ENCODE measurements at regions not wholly inside any gene's neighbourhood (a gene's known extent, or its start where the extent isn't known, plus 50 kb on each side); places are given as distances from the start of the nearest gene placed in this dataset.

DNA sequence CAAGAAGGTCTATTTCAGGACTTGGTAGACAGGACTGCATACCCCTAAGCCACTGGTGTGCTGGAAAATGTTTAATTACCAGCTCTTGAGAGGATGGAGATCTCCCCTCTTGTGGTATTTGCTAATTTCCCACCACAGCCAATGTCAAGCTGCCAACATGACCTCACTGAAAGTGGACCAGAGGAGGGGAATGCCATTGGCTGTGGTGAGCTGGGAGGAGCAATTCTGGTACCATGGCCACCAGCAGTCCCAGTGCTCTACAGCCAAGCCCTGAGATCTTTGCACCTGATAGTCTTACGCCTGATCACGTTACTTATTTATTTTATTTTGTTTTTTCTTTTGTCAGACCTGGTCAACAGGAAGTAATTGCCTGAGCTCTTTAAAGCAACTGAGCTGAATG, 82.5 kb upstream of the BCL6 start:
- DNase-seq: no peak

DNA sequence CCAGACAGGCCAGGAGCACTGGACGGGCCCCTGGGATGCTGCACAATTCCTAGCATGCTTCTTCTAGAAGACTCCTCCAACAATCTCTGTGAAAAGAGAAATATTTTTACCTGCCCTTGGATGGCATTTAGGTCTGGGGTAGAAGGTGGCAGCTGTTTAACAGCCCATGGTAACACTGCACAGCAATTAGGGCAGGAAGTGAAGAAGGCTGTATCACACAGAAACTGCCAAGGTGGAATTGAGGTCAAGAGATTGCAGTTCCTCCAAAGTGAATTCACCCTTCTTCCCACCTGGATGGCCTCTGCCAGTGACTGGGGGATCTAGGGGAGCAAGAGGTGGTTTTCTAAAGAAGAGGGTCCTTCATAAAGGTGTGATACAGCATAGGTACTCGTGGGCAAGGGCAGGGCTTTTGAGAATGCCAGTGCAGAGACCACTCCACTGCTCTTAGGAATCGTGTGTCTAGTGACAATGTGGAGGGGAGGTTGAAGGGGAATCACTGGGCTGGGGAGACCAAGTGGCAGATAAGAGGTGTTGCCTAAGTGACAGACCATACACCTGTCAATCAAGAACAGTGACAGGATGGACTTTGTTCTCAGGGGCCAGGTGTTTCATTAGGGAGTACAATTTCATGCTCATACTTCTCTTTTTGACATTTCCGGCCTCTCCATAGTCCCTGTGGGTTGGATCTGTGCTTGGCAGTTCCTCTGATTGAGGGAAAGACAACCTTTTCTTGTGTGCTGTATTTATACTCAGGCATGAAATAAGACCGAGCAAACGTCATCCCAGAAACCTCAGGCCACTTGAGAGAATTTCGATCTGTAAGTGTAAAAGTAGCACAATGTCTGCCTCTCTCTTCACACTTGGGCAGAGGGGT, 83.5 kb upstream of the BCL6 start:
- no peak for DNase-seq

DNA sequence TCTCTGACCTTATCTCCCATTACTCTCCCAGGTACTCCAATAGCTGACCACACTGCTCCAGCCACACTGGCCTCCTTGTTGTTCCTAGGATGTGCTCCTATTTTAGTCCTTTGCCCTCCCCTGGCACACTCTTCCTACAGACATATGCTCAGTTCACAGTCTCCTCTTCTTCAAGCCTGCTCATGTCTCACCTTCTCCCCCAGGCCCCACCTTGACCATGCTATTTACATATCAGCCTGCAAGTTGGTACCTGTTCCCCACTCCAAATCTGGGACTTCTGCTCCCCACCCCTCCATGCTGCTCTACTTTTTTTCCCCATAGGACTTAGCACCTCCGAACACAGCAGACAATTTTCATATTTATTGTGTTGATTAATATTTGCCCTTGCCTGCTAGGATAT, 84.9 kb upstream of the BCL6 start:
- no peak for DNase-seq

DNA sequence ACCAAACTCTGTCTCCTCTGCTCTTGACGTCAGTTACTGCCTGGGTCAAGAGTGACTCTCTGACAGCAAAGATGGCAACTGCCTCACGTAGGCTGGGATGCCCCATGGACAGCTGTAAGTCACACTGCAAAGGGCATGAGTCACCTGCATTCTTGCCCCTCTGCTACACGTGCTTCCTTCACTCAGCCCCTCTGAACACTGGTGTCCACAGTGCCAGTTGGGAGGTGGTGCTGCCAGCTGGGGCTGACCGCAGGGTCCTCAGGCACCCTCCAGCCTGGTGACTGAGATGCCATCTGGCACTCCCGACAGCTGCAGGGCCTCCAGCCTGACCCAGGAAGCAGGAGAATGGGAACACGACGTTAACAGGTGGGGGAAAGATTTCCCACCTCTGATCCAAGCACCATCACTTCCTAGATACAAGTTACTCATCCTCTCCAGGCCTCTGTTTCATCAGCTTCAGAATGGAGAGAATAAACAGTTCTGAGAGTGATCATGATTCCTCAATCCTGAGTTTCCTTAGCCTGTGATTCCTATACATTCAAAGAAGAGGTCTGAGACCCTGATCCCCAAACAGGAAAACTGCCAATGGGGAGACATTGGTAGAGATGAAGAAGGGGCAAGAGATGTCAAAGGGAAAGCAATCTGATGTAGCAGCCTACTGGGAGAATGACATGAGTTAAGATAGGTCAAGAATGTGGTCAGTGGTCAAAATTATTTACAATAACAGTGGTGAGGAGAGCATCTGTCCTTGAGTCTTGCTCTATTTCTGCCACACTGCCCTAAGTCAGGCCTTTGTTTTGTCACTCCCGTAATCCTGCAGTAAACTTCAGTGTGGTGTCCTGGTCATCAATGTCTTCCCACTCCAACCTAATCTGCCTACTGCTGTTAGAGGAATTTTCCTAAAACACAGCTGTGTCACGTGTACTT, 86.1 kb upstream of the BCL6 start:
- no peak for DNase-seq

DNA sequence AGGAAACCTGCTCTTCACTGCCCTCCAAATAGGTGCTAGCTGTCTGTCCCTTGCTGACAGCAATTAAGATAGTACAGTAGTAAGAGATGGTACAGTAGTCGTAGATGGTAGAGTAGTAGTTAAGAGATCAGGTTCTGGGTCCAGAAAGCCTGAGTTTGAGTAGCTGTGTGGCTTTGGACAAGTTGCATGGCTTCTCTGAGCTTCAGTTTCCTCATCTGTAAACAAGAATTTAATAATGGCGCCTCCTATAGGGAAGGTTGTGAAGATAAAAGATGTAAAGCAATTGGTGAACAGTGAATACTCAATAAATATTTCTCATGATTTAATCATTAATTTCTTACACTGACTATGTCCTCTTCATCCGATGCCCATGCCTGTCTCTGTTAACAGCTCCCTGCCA, 86.9 kb upstream of the BCL6 start:
- DNase-seq: no peak

DNA sequence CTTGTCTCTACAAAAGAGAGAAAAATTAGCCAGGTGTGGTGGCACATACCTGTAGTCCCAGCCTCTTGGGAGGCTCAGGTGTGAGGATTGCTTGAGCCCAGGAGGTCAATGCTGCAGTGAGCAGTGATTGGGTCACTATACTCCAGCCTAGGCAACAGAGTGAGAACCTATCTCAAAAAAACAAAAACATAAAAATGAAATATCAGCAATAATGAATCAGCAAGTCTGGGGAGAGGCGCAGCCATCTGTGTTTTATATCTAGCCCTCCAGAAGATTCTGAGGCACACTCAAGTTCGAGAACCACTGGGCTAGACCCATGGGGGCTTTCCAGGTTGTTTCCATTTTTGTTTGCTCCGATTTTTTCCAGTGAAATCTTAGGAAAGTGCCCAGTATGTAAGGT, 88.1 kb upstream of the BCL6 start:
- no peak for DNase-seq

DNA sequence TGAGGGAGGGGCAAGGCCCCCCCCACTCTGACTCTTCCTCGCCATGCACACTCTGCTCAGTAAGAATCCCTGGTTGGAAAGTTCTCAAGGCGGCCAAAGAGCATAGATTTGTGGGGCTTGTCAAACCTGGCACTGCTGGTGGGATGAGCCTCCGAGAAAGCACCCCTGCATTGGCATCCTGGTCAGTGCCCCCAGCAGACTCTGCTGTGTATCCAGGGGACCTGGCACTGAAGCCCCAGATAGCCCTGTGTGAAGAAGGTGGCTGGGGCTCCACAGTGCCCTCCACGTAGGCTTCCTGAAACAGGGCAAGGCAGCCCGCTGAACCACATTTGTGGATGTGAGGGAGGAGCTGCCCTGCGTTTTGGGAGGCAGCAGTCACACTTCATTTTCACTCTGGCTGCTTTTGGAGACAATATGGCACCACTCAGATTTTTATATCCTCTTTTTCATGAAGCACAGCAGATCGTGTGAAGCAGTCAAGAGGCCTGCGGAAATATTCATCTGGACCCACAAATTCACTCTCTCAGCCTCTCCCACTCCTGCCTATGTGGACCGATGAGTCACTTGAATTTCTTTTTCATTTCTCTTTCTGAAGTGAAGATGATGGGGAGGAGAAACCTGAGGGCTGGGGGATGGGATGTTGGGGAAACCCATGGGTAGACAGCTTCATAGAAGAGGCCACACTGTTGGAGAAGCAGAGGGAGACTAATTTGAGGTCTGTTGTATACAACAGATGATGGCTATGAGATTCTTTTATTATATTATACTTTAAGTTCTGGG, 88.7 kb upstream of the BCL6 start:
- no peak for DNase-seq

DNA sequence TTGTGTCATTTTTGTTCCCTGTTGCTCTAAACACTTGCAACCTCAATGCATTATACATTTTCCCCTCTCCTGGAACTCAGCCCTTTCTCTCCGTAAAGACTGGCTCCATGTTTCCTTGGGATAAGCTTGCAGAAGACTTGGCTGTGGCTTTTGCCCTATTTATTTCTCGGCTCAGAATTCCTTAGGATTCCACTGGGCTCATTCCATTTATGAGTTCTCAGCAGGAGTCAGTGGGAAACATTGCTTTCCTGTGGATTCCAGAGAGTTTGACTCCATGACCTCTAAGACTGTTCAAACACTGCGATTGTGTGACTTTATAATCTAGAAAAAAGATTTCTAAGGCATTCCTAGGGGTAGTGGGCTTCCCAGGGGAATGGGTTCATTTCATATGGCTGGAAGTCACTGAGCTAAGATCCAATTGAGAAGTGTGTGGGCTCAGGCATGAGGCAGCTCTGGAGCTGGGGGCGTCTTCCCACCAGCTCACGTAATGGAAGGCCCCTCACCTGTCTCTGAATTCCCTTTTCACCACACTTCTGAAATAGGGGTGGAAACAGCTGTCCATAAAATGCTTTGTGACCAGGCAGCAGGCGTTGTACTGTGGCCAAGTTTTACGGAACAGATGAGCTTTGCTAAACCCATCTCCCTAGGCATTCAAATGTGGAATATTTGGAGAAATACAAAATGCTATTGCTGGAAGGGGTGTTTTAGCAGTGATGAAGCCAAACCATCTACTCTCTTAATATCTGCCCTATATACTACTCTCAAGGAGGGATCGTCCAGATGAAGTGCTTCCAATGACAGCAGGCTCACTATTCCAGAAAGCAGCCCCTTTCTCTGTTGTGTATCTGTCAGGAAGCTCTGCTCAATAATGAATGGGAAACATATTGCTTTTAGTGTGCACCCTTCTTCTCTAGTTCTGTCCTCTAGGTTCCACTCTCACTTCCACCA, 91.8 kb upstream of the BCL6 start:
- DNase-seq: no peak

DNA sequence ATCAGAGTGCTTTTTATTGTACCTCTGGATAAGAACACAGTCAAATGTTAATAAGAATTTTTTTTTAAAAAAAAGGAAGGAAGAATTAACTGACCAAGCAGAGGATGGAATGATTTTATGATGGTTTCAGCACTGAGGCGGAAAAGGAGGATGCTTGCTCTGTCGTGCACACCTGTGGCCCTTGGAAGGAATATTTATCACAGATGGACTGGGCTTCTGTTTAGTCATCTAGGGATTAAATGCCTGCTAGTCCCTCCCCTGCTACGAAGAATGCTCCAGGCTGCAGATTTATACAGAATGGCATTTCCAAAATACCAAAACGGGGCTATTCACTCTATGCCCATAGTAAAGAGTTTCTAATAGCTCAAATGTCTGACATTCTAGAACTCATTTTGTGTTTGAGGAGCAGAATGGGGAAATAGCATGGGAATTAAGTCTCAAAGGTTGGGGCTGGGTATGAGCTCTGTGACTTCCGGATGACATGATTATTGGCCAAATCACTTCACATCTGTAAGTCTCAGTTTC, 92.8 kb upstream of the BCL6 start:
- DNase-seq: no peak

DNA sequence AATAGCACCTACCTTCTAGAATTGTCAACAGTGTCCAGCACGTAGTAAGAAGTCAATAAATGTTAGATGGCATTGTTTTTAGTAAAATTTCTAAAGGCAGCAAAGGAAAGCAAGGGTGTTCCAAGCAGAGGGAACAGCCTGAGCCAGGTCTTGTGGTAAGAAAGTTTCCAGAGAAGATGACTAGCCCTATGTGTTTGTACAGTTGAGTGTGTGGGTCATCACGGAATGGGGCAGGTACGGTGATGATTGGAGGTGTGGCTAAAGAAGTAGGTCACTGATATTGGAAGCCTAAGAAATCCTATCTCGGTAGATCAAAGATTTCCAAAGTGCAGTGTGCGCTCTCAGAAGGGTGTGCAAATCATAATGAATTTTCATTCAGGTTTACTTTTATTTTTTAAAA, 94.2 kb upstream of the BCL6 start:
- DNase-seq: no peak

DNA sequence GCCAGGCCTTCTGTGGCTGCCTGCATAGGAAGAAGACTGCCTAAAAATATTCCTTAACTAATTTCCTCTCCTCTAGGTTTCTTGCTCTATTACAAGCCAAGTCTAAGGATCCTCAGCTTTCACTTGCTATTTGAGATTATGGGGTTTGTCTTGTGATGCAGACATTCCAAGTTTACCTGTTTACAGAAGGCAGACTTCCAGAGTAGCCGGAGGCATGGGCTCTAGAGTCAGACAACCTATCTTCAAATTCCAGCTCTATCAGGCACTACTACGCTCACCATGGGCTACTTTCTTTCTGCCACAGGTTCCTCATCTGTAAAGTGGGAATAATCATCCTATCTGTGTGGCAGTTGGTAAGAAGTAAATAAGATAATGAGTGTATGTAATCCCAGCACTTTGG, 95.6 kb upstream of the BCL6 start:
- no peak for DNase-seq

DNA sequence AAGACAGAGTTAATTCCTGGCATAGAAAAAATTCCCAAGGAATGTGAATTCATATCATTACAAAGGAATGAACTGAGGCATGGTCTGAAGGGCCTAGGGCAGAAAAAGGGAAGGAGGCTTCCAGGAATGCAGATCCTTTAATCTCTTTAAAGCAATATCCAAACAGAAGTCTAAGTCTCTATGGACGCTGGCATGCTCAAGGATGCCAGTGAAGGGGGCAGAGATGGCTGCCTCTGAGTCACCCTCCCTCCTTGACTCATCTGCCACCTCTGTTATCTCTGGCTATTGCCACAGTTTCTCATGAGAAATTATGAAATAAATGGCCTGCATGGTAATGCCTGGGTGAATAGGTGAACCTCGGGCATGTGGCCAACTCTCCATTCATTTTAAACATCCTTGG, 96.3 kb upstream of the BCL6 start:
- DNase-seq: no peak

DNA sequence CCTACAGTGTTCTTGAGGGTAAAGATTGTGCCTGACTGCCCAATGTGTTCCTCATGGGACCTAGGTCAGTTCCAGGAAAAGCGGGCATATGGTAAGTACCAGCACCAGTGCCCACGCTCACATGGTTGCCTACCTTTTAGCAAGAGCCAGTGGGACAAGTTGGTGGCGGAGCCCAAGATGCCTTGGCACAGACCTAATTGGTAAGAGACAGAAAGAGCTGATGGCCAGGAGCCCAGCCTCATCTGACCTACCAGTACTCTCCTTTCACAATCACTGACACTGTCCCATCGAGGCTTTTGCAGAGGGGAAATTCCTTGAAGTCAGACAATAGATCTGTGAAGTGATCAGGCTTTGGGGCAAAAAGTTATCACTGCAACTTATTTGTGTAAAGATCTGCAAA, 98.4 kb upstream of the BCL6 start:
- DNase-seq: no peak

DNA sequence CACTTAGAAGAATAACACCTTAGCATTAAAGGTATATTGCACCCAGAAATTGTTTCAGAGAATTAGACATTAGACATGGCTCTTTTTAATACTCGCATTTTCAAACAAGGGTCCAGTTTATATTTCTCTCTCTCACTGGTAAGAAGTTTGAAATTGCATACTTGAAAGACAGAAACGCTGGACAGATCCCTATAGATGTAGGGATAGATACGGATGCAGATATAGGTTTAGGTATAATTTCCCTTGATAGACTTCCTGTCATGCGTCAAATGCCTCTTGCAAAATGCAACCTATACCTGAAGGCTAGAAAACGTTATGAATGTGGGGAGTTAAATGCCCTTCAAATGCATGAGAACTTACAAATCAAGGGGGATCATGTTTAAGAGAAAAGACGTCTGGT, 99.4 kb upstream of the BCL6 start:
- no peak for DNase-seq

DNA sequence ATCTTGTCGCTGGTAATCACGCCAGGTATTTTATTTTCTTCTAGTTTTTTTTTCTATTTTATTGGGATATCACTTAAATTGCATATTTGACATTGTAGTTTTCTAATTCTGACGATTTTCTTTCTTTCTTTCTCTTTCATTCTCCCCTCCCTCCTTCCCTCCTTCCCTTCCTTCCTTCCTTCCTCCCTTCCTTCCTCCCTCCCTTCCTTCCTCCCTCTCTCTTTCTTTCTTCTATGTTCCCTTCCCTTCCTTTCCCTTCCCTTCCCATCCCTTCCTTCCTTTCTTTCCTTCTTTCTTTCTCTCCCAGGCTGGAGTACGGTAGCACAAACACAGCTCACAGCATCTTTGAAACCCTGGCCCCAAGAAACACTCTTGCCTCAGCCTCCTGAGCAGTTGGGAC, 100.6 kb upstream of the BCL6 start:
- no peak for DNase-seq

DNA sequence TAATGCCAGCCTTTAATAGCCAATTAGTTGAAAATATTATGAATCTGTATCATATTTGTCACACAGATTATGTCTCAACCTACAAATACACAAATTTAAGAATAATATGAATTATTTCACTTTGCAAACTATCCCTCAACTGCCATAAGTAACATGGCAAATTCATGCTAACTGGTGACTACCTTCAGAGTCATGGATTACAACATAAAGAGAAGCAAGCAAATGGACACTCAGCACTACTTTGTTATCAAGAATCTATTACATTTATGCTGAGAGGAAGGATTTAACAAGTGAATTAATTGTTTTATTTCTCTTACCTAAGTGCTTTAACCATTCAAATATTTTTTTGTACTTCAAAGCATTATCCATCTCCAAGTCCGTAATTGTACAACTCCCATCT, 103.1 kb upstream of the BCL6 start:
- no peak for DNase-seq

DNA sequence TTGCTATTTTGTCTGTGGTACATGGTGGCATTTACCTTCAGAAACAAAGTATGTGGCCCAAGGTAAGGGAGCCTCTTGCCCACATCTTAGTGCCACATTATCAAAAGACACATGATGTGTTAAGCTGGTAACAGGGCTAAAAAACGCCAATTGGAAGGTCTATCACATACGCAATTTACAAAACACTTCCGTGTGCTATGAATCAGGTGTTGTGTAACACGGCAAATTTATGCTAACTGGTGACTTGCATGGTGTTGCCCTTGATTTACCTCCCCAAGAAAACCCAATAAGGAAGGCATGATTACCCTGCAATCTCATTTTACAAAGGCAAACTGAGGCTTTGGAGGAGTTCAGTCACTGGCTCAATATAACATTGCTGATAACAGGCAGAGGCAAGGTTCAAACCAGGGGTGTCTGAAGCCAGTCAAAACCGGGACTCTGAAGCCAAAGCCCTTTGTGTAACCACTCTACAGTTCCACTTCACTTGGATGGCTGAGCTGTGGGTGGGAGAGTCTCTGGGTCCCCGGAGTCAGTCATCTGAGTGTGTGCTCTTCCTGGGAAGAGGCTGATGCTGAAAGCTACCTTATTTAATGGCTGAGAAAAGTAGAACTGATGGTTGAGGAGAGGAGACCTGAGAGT, 103.9 kb upstream of the BCL6 start:
- DNase-seq: no peak

DNA sequence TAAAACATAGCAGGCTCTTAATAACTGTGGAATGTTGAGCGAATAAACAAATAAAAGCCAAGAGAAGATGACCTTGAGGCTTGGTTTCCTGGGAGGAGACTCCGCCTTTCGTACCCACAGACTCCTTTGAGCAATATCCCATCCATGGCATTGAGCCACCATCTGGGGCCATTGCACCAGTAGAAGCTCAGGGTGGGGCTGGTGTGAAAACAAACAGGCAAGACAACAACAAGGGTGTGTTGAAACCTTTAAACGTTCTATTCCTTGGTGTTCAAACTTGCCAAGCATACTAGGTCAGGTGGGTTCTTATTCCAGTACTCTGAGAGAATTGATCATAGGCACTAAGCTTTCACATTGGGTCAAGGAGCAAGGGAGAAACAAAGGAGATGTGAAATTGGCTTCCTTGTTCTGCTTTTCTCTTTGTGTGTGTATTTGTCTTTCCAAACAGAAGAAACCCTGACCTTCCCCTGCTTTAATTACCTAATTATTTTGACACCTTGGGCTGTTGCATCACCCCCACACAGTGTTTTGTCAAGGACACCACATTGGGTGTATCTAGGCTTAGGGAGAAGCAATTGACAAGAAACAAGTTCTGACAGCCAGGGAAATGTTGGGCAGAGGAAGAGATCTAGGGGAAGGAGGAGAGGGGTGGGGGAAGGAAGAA, 105.1 kb upstream of the BCL6 start:
- no peak for DNase-seq

DNA sequence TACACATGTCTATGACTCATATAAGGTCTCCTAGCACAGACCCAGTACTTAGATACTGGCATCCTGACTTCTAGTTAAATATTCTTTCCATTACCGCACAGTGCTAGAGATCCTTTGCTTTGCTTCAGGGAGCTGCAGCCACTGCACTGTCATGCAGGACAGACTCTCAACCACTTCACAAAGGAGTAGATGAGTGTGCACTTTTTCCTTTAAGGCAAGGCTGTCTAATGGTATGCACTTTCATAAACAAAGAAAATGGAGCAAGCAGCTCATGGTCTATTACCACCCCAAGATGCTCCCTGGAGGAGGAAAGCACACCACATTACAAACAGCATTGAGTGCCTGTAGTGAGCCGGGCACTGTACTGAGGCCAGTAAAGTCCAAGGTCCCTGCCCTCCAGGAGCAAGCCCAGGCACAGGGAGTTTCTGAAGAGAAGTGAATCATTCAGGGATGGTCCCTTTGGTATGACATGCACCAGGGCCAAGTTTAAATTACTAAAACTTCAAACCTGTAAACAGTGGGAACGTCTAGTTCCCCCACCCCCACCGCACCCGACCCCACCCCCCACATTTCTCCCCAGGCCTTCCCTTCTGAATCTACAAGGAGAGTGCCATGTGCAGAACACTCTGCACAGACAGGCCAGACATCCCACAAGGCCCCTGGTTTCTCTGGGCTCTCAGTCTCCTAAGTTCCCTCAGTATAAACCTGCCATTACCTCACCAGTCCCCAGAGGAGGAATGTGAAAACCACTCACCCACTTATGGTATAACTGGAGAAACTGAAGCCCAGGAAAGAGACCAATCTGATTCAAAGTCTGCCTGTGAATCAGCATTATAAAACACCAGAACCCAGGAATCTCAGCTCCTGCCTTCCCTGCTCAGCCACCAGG, 107.8 kb upstream of the BCL6 start:
- DNase-seq: no peak

DNA sequence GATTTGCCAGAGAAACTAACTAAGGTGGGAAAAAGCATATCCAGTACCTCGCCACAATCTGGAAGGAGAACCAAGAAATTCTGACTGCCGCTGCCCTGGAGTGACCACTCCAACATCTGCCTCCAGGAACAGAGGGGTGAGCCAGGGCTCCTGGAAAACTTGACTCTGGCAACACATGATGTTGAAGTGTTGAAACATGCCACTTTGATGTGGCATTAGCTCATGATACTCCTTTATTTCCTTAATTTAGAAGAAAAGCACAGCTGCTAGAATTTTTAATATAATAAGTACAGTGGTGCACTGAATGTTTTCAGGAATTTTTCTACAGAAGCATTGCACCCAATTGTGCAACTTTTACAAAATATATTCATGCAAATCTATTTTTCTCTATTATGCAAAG, 109.9 kb upstream of the BCL6 start:
- DNase-seq: no peak
